ENCODE measurements at regions not wholly inside any gene's neighbourhood (a gene's known extent, or its start where the extent isn't known, plus 50 kb on each side); places are given as distances from the start of the nearest gene placed in this dataset.

DNA sequence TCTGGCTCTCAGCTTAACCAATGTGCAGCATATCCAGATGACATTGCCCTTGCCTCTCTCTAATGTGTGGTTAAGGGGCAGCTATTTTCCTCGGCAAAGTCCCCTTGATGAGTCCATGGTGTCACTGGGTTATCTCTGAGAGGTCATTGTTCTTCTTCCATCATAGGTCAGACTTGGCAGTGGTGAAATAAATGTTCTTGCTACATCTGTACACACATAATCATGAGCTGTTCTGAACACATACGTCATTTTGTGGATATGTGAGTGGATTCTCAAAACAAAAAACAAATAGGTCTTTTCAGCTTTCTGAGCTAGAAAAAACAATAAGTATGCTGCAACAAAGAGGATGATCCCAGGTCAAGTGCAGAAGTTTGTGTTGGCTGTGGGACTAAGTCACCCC is 134.7 kb upstream of the PTPN3 start:
- Histone ChIP-seq H3K4me1 (no peaks in the 10 kb centered on the region), H3K9me3 (no peaks in the 10 kb centered on the region), H3K4me3 (no peak overlapping the region), H3K27ac (no peak overlapping the region), H3K4me2 (no peak overlapping the region)
- DNase-seq (ENCODE audit: low read depth in 1 of 2, low spot score in 1 of 2), result no peak
- no peak for ATAC-seq
- no peak for FAIRE-seq
- ChIA-PET CTCF (no interaction called here), POLR2A (no interaction called here)
- TF ChIP-seq ESRRA (IDR thresholded peaks at IDR 0.05; ENCODE audit: borderline replicate concordance, low read length) (no peak), CHD2 (IDR thresholded peaks at IDR 0.05; ENCODE audit: low read length, partially characterized antibody) (no peak), TP53 (CRISPR knock-in tag; IDR thresholded peaks at IDR 0.05) (no peak), RARB (CRISPR knock-in tag; IDR thresholded peaks at IDR 0.05) (no peak), HOXB5 (CRISPR knock-in tag; IDR thresholded peaks at IDR 0.05) (no peak), EHF (CRISPR knock-in tag; IDR thresholded peaks at IDR 0.05) (no peak), MAFK (IDR thresholded peaks at IDR 0.05; ENCODE audit: partially characterized antibody) (no peak), NFE2L2 (conservative IDR thresholded peaks at IDR 0.05; ENCODE audit: low read length) (no peak), TFCP2L1 (CRISPR knock-in tag; IDR thresholded peaks at IDR 0.05) (no peak), ZC3H11A (IDR thresholded peaks at IDR 0.05) (no peak), MYC (IDR thresholded peaks at IDR 0.05; ENCODE audit: borderline replicate concordance, low read length) (no peak), GATA3 (IDR thresholded peaks at IDR 0.05; ENCODE audit: borderline replicate concordance) (no peak), HOXB13 (CRISPR knock-in tag; IDR thresholded peaks at IDR 0.05; ENCODE audit: low read depth) (no peak)
- TF ChIP-seq, protein P1, sequence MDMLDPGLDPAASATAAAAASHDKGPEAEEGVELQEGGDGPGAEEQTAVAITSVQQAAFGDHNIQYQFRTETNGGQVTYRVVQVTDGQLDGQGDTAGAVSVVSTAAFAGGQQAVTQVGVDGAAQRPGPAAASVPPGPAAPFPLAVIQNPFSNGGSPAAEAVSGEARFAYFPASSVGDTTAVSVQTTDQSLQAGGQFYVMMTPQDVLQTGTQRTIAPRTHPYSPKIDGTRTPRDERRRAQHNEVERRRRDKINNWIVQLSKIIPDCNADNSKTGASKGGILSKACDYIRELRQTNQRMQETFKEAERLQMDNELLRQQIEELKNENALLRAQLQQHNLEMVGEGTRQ (IDR thresholded peaks at IDR 0.05), result no peak
- TF ChIP-seq, protein P2, sequence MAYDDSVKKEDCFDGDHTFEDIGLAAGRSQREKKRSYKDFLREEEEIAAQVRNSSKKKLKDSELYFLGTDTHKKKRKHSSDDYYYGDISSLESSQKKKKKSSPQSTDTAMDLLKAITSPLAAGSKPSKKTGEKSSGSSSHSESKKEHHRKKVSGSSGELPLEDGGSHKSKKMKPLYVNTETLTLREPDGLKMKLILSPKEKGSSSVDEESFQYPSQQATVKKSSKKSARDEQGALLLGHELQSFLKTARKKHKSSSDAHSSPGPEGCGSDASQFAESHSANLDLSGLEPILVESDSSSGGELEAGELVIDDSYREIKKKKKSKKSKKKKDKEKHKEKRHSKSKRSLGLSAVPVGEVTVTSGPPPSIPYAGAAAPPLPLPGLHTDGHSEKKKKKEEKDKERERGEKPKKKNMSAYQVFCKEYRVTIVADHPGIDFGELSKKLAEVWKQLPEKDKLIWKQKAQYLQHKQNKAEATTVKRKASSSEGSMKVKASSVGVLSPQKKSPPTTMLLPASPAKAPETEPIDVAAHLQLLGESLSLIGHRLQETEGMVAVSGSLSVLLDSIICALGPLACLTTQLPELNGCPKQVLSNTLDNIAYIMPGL (CRISPR knock-in tag; IDR thresholded peaks at IDR 0.05; ENCODE audit: borderline replicate concordance), result no peak
- TF ChIP-seq, protein P3, sequence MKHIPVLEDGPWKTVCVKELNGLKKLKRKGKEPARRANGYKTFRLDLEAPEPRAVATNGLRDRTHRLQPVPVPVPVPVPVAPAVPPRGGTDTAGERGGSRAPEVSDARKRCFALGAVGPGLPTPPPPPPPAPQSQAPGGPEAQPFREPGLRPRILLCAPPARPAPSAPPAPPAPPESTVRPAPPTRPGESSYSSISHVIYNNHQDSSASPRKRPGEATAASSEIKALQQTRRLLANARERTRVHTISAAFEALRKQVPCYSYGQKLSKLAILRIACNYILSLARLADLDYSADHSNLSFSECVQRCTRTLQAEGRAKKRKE (CRISPR knock-in tag; IDR thresholded peaks at IDR 0.05; ENCODE audit: low read depth), result no peak
- WGBS (ENCODE audit: missing lambda C conversion rate), result 24% methylated on average over 2 of the region's 2 CpGs

DNA sequence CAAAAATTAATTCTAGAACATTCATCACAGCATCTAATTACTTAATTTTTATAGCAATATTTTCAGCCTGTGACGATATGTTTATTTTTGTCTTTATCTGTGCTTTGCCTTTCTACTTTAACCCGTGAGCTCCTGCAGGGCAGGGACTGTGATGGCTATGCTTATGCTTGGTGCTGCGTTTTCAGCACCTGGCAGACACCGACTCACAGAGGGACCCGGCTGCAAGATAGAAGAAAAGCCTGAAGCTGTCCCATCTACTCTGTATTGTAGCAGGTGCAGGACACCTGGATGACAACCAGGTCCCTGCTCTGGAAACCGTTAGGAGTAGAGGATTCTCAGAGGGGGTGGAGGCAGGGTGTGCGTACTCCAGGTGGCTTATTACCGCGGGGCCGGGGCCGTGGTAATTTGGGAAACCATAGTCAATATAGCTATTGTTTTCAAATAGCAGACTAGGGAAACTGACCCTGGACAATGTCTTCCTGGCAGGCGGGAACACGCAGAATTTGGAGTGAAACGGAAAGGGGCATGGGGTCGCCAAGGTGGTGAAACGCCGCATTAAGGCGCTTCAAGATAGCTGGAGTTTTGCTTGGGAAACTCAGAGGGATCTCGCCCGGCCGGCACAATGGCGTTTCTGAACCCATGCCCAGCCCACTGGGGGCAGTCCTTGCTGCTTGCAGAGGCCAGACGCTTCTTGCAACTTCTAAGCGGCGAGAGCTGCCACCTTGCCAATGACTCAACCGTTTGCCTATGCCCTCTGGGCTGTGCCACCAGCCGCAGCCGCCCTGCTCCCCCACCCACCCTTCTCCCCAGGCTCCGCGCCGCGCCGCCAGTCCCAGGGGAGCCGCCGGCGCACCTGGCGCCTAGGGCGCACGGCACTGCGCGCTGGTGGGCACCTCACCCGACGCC is 140.1 kb upstream of the PALM2AKAP2 start:
- DNase-seq (ENCODE audit: low read depth in 1 of 2, low spot score in 1 of 2), result peak; percentile 18 to 33
- FAIRE-seq, result no peak
- CTCF ChIA-PET, result interaction anchor here (1.1 to 1.8 kb wide), 4 partner anchors 9 to 177 kb away, joined by 3 to 10 read pairs (median 6); no protein-coding TSS in a partner anchor
- Histone ChIP-seq H3K9me3 (no peaks in the 10 kb centered on the region), H3K27ac (0 out of 6 replicates have a peak overlapping the region, but pooled peaks of 1 of the 2 experiments have one; percentile 17), H3K4me1 (no peaks in the 10 kb centered on the region), H3K4me3 (peak overlapping the region; percentile 41), H3K4me2 (peak overlapping the region; percentile 81)
- ATAC-seq, result peak; percentile 79 to 85
- POLR2A ChIA-PET, result no interaction called here
- 3% methylated on average over 22 of the region's 43 CpGs for WGBS (ENCODE audit: missing lambda C conversion rate)
- TF ChIP-seq BHLHE40 (IDR thresholded peaks at IDR 0.05; ENCODE audit: low read depth, low read length) (no peak), TP53 (CRISPR knock-in tag; IDR thresholded peaks at IDR 0.05) (no peak), JUN (IDR thresholded peaks at IDR 0.05) (no peak), HDAC2 (IDR thresholded peaks at IDR 0.05) (no peak), FOXS1 (CRISPR knock-in tag; IDR thresholded peaks at IDR 0.05) (no peak), CBX2 (IDR thresholded peaks at IDR 0.05; ENCODE audit: borderline replicate concordance, low read depth) (no peak), ZC3H11A (IDR thresholded peaks at IDR 0.05) (no peak), NPAS2 (CRISPR knock-in tag; IDR thresholded peaks at IDR 0.05; ENCODE audit: borderline replicate concordance) (no peak), ZNF302 (CRISPR knock-in tag; IDR thresholded peaks at IDR 0.05) (no peak), RCOR1 (IDR thresholded peaks at IDR 0.05; ENCODE audit: low read depth, low read length) (no peak), POLR2AphosphoS2 (conservative IDR thresholded peaks at IDR 0.05; ENCODE audit: low read length) (no peak), MAFK (IDR thresholded peaks at IDR 0.05; ENCODE audit: partially characterized antibody) (no peak), RNF2 (IDR thresholded peaks at IDR 0.05; ENCODE audit: borderline replicate concordance, low read depth) (no peak), CHD2 (IDR thresholded peaks at IDR 0.05; ENCODE audit: low read length, partially characterized antibody) (no peak), HOXB13 (CRISPR knock-in tag; IDR thresholded peaks at IDR 0.05; ENCODE audit: low read depth) (no peak), ZFP36 (IDR thresholded peaks at IDR 0.05; ENCODE audit: borderline replicate concordance, partially characterized antibody) (no peak), HEYL (CRISPR knock-in tag; IDR thresholded peaks at IDR 0.05) (no peak), ESRRA (IDR thresholded peaks at IDR 0.05; ENCODE audit: borderline replicate concordance, low read length) (no peak), HOXB5 (CRISPR knock-in tag; IDR thresholded peaks at IDR 0.05) (no peak)
- TF ChIP-seq, protein P4, sequence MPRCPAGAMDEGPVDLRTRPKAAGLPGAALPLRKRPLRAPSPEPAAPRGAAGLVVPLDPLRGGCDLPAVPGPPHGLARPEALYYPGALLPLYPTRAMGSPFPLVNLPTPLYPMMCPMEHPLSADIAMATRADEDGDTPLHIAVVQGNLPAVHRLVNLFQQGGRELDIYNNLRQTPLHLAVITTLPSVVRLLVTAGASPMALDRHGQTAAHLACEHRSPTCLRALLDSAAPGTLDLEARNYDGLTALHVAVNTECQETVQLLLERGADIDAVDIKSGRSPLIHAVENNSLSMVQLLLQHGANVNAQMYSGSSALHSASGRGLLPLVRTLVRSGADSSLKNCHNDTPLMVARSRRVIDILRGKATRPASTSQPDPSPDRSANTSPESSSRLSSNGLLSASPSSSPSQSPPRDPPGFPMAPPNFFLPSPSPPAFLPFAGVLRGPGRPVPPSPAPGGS (IDR thresholded peaks at IDR 0.05), result no peak
